Endothelial cell of umbilical vein (primary cell): ENCODE measurements at regions not wholly inside any gene's neighbourhood (a gene's known extent, or its start where the extent isn't known, plus 50 kb on each side); places are given as distances from the start of the nearest gene placed in this dataset.

Experiments
- BruUV-seq: library from RNA; stranded (reverse); fragments of 400-500 nt; replicated peaks from 2 replicates; lab custom pipeline; 2021; lab: Mats Ljungman, UMichigan
- CTCF ChIA-PET: fragments of 300-600, 350-600 bp; sonication (Branson Sonifier 250); formaldehyde crosslinking; loops from one replicate; lab custom pipeline; 2021; ENCODE audit warnings: antibody characterized with exemption, inconsistent platforms; lab: Charles Lee
- POLR2A ChIA-PET: fragments of 300-600, 350-600 bp; sonication (Branson Sonifier 250); formaldehyde crosslinking; loops from one replicate; lab custom pipeline; 2021; ENCODE audit warnings: antibody characterized with exemption, inconsistent platforms; lab: Charles Lee
- DNase-seq: peaks from one replicate; pipeline ENCODE4 v3.0.0-alpha.2; 2011; ENCODE audit warnings: low read depth, low spot score
- FAIRE-seq: peaks from 2 replicates; lab custom pipeline; 2011; peaks lifted over from hg19 to GRCh38; lab: Jason Lieb, UNC
- H2AFZ ChIP-seq: 2 replicates; pipeline ENCODE4 v1.6.0; 2012; ENCODE audit warnings: low read depth, low read length, control low read depth, inconsistent platforms
- H3K27ac ChIP-seq: 2 replicates; pipeline ENCODE4 v1.5.1; 2011; ENCODE audit warnings: low read depth, mild to moderate bottlenecking, control low read depth, low read length, moderate library complexity; ENCODE audit not compliant: insufficient read depth
- H3K27me3 ChIP-seq, 2 experiments: 2 replicates each; pipeline versions ENCODE4 v1.6.0 to v1.6.1; 2011; ENCODE audit warnings: low read length in 2 of 2, mixed read lengths in 1 of 2; ENCODE audit not compliant: control insufficient read depth in 2 of 2, insufficient read depth in 2 of 2
- H3K36me3 ChIP-seq, 2 experiments: 2 replicates in 1 of 2; 3 replicates in 1 of 2; pipeline ENCODE4 v1.5.1; 2011; ENCODE audit warnings: low read length in 2 of 2, mild to moderate bottlenecking in 1 of 2, moderate library complexity in 1 of 2; ENCODE audit not compliant: control insufficient read depth in 2 of 2, insufficient read depth in 2 of 2; ENCODE audit errors: extremely low read depth in 1 of 2
- H3K4me1 ChIP-seq: 3 replicates; pipeline ENCODE4 v1.5.1; 2011; ENCODE audit warnings: mild to moderate bottlenecking, low read length; ENCODE audit not compliant: control insufficient read depth, insufficient read depth; ENCODE audit errors: extremely low read depth
- H3K4me2 ChIP-seq: 2 replicates; pipeline ENCODE4 v1.6.1; 2011; ENCODE audit warnings: low read length, control low read depth, mixed read lengths; ENCODE audit not compliant: insufficient read depth
- H3K4me3 ChIP-seq, 3 experiments: fragments of 200-600 bp in 1 of 3; sonication (generic), shearing (Covaris generic) in 1 of 3; replicated peaks in 1 of 3; 2 replicates each; pipeline ENCODE4 v1.5.1; 2011 to 2016; ENCODE audit warnings: control low read depth in 3 of 3, low read length in 3 of 3, mild to moderate bottlenecking in 2 of 3, inconsistent platforms in 1 of 3, low read depth in 1 of 3, moderate library complexity in 1 of 3; ENCODE audit not compliant: insufficient read depth in 1 of 3
- H3K79me2 ChIP-seq: 2 replicates; pipeline ENCODE4 v1.6.0; 2012; ENCODE audit warnings: low read length, inconsistent platforms; ENCODE audit not compliant: control insufficient read depth, insufficient read depth
- H3K9ac ChIP-seq: replicated peaks from 2 replicates; pipeline ENCODE3; 2011; ENCODE audit warnings: low read length, control low read depth; ENCODE audit not compliant: insufficient read depth; ENCODE audit errors: extremely low read depth
- H3K9me1 ChIP-seq: replicated peaks from 3 replicates; pipeline ENCODE4 v1.6.0; 2011; ENCODE audit warnings: mild to moderate bottlenecking, low read length; ENCODE audit not compliant: control insufficient read depth, insufficient read depth; ENCODE audit errors: extremely low read depth
- H3K9me3 ChIP-seq: replicated peaks from 2 replicates; pipeline ENCODE4 v1.5.1; 2012; ENCODE audit warnings: low read length, inconsistent platforms; ENCODE audit not compliant: control insufficient read depth, insufficient read depth
- H4K20me1 ChIP-seq: replicated peaks from 2 replicates; pipeline ENCODE3; 2011; ENCODE audit warnings: mild to moderate bottlenecking, low read length; ENCODE audit not compliant: control insufficient read depth, insufficient read depth; ENCODE audit errors: extremely low read depth
- CTCF ChIP-seq, 2 donors: IDR thresholded peaks; 1 replicate in 1 of 2; 2 replicates in 1 of 2; pipeline ENCODE4 v1.5.1; 2011; ENCODE audit warnings: low read length in 2 of 2, mild to moderate bottlenecking in 2 of 2, moderate library complexity in 2 of 2, control low read depth in 1 of 2, inconsistent platforms in 1 of 2, low read depth in 1 of 2; ENCODE audit not compliant: insufficient read depth in 1 of 2; ENCODE audit errors: extremely low read depth in 1 of 2
- EZH2 ChIP-seq: IDR thresholded peaks from 2 replicates; pipeline ENCODE4 v1.6.1; 2012; ENCODE audit warnings: borderline replicate concordance, low read depth, mild to moderate bottlenecking, moderate library complexity, low read length, inconsistent platforms; ENCODE audit not compliant: severe bottlenecking
- FOS ChIP-seq: IDR thresholded peaks from 2 replicates; pipeline ENCODE4 v1.6.1; 2011; ENCODE audit warnings: mild to moderate bottlenecking, low read length, moderate library complexity, borderline replicate concordance; ENCODE audit not compliant: insufficient read depth
- GATA2 ChIP-seq: IDR thresholded peaks from 2 replicates; pipeline ENCODE4 v1.7.0; 2011; ENCODE audit warnings: low read depth, mild to moderate bottlenecking, moderate library complexity, mixed read lengths, low read length; ENCODE audit not compliant: insufficient read length, insufficient read depth
- JUN ChIP-seq: IDR thresholded peaks from 2 replicates; pipeline ENCODE4 v1.6.1; 2011; ENCODE audit warnings: borderline replicate concordance, low read depth; ENCODE audit not compliant: insufficient read length, insufficient read depth
- MAX ChIP-seq: IDR thresholded peaks from 2 replicates; pipeline ENCODE4 v1.6.1; 2011; ENCODE audit not compliant: insufficient read depth, insufficient read length
- MYC ChIP-seq: IDR thresholded peaks from one replicate; pipeline ENCODE4 v1.6.1; 2011; ENCODE audit warnings: mild to moderate bottlenecking, low read depth, low read length
- POLR2A ChIP-seq: IDR thresholded peaks from 2 replicates; pipeline ENCODE4 v1.6.1; 2012; ENCODE audit warnings: low read depth, mild to moderate bottlenecking, control low read depth, low read length
- POLR2AphosphoS5 ChIP-seq: IDR thresholded peaks from 2 replicates; pipeline ENCODE4 v1.6.1; 2012; ENCODE audit warnings: low read depth, mild to moderate bottlenecking, control low read depth, low read length, moderate library complexity; ENCODE audit not compliant: insufficient read depth
- dilution Hi-C: fragments of 300-500 bp; cut with MboI; formaldehyde crosslinking; loops from one replicate; pipeline ENCODE4 v1.15.0; 2019; ENCODE audit warnings: low sequenced_read_pairs; ENCODE audit not compliant: extremely low pct_ligation_motif_present
- intact Hi-C: fragments of 100-400 bp; cut with micrococcal nuclease; formaldehyde crosslinking; loops from one replicate; pipeline ENCODE4 v1.10.0; 2022

- Histone ChIP-seq H2AFZ (no peak overlapping the region), H3K36me3 (no peaks in the 10 kb centered on the region), H3K27ac (no peak overlapping the region), H3K4me1 (no peaks in the 10 kb centered on the region), H3K4me3 (no peak overlapping the region), H3K79me2 (no peaks in the 10 kb centered on the region), H3K9me3 (no peaks in the 10 kb centered on the region), H3K9me1 (no peaks in the 10 kb centered on the region), H3K9ac (no peak overlapping the region), H3K4me2 (no peak overlapping the region), H3K27me3 (no peaks in the 10 kb centered on the region), H4K20me1 (no peaks in the 10 kb centered on the region)
- intact Hi-C loops (no loop called here), dilution Hi-C loops (no loop called here)
- ChIA-PET CTCF (no interaction called here), POLR2A (no interaction called here)
- no peak for TF ChIP-seq MAX
- TF ChIP-seq CTCF (IDR thresholded peaks at IDR 0.05; ENCODE audit: extremely low read depth in 1 of 2, insufficient read depth in 1 of 2, low read depth in 1 of 2, low read length in 2 of 2): no peak
- TF ChIP-seq POLR2AphosphoS5: no peak
- no peak for TF ChIP-seq MYC
- TF ChIP-seq POLR2A: no peak
- TF ChIP-seq FOS: no peak
- TF ChIP-seq GATA2: no peak
- TF ChIP-seq EZH2: no peak
- no peak for TF ChIP-seq JUN
- FAIRE-seq: no peak
- DNase-seq: no peak
- no TSS peak for BruUV-seq
These were observed 314.9 kb upstream of the TEX13C start for GRCh38 chrX:125004799-125005198.
